Thoracic aorta (tissue), 2 donors: ENCODE measurements at regions not wholly inside any gene's neighbourhood (a gene's known extent, or its start where the extent isn't known, plus 50 kb on each side); places are given as distances from the start of the nearest gene placed in this dataset.

ENCODE experiments used
- ATAC-seq: fragments of 150-250 bp; one replicate; pipeline ENCODE4 v1.8.0; 2017; ENCODE audit warnings: low read depth; ENCODE audit not compliant: insufficient number of reproducible peaks, low FRiP score
- DNase-seq: peaks from one replicate; pipeline ENCODE4 v3.0.0-alpha.2; 2020; ENCODE audit warnings: low spot score
- H3K27ac ChIP-seq, 2 donors: fragments of 200-600 bp; sonication (generic); 1 replicate in 1 of 2; 2 replicates in 1 of 2; pipeline ENCODE4 v1.5.1; 2016; ENCODE audit warnings: mild to moderate bottlenecking in 2 of 2, moderate library complexity in 2 of 2
- H3K27me3 ChIP-seq: fragments of 200-600 bp; sonication (generic); replicated peaks from 2 replicates; pipeline ENCODE4 v1.6.0; 2016; ENCODE audit warnings: mild to moderate bottlenecking; ENCODE audit not compliant: insufficient read depth
- H3K36me3 ChIP-seq: fragments of 200-600 bp; sonication (generic); one replicate; pipeline ENCODE4 v1.5.1; 2016
- H3K4me1 ChIP-seq, 2 donors: fragments of 200-600 bp; sonication (generic); 1 replicate in 1 of 2; 2 replicates in 1 of 2; pipeline versions ENCODE4 v1.5.1 to v1.6.0; 2016; ENCODE audit warnings: low read depth in 2 of 2, mild to moderate bottlenecking in 1 of 2; ENCODE audit not compliant: control insufficient read depth in 1 of 2
- H3K4me3 ChIP-seq: fragments of 200-600 bp; sonication (generic); 2 replicates; pipeline ENCODE4 v1.5.1; 2016; ENCODE audit warnings: mild to moderate bottlenecking
- H3K9me3 ChIP-seq: fragments of 200-600 bp; sonication (generic); 2 replicates; pipeline ENCODE4 v1.5.1; 2016
- CTCF ChIP-seq: fragments of 200-600 bp; sonication (generic); IDR thresholded peaks from one replicate; pipeline ENCODE4 v1.5.1; 2019; ENCODE audit warnings: antibody characterized with exemption

- ATAC-seq: no peak
- no peaks in the 10 kb centered on the region for H3K9me3 ChIP-seq
- H3K36me3 ChIP-seq: no peaks in the 10 kb centered on the region
- TF ChIP-seq CTCF: no peak
- no peak overlapping the region for H3K4me3 ChIP-seq
- no peak for DNase-seq
- H3K4me1 ChIP-seq: peaks cover 0 to 5% of the 10 kb centered on the region in 2 donors
- no peak overlapping the region for H3K27ac ChIP-seq
- no peaks in the 10 kb centered on the region for H3K27me3 ChIP-seq
Observed at GRCh38 chr5:86909418-86910295, 291.9 kb downstream of the COX7C start.

- ATAC-seq (no peak), DNase-seq (no peak)
- Histone ChIP-seq H3K9me3 (no peaks in the 10 kb centered on the region), H3K4me3 (no peak overlapping the region), H3K27me3 (no peaks in the 10 kb centered on the region), H3K36me3 (no peaks in the 10 kb centered on the region), H3K27ac (no peak overlapping the region), H3K4me1 (no peaks in the 10 kb centered on the region)
- no peak for TF ChIP-seq CTCF
Observed at GRCh38 chr5:86917117-86917579, 299.4 kb downstream of the COX7C start.

GRCh38 chr5:86918246-86918645 lies 300.5 kb downstream of the COX7C start:
- Histone ChIP-seq H3K9me3 (no peaks in the 10 kb centered on the region), H3K4me3 (no peak overlapping the region), H3K36me3 (no peaks in the 10 kb centered on the region), H3K27me3 (no peaks in the 10 kb centered on the region), H3K4me1 (no peaks in the 10 kb centered on the region), H3K27ac (no peak overlapping the region)
- ATAC-seq: no peak
- DNase-seq: no peak
- TF ChIP-seq CTCF: no peak

GRCh38 chr5:86926033-86926432 lies 308.3 kb downstream of the COX7C start:
- H3K9me3 ChIP-seq: no peaks in the 10 kb centered on the region
- H3K27ac ChIP-seq: no peak overlapping the region
- ATAC-seq (no peak), DNase-seq (no peak)
- no peak overlapping the region for H3K4me3 ChIP-seq
- no peaks in the 10 kb centered on the region for H3K36me3 ChIP-seq
- H3K27me3 ChIP-seq: no peaks in the 10 kb centered on the region
- TF ChIP-seq CTCF: no peak
- H3K4me1 ChIP-seq: no peaks in the 10 kb centered on the region

- Histone ChIP-seq H3K27ac (no peak overlapping the region), H3K36me3 (no peaks in the 10 kb centered on the region), H3K4me3 (no peak overlapping the region), H3K27me3 (no peaks in the 10 kb centered on the region), H3K4me1 (no peaks in the 10 kb centered on the region), H3K9me3 (no peaks in the 10 kb centered on the region)
- TF ChIP-seq CTCF: no peak
- DNase-seq (no peak), ATAC-seq (no peak)
Observed at GRCh38 chr5:86929123-86929766, 311.5 kb downstream of the COX7C start.
